H9 (cell line): ENCODE measurements at regions not wholly inside any gene's neighbourhood (a gene's known extent, or its start where the extent isn't known, plus 50 kb on each side); places are given as distances from the start of the nearest gene placed in this dataset.

ENCODE experiments used
- DNase-seq: peaks from one replicate; pipeline ENCODE4 v3.0.0-alpha.2; 2017
- H2AFZ ChIP-seq: one replicate; pipeline ENCODE4 v1.6.1; 2013; ENCODE audit warnings: mild to moderate bottlenecking, low read length, control low read depth, moderate library complexity
- H2AK5ac ChIP-seq: 2 replicates; pipeline ENCODE4 v1.6.1; 2013; ENCODE audit warnings: low read length, control low read depth, mixed read lengths; ENCODE audit not compliant: insufficient read length
- H2BK120ac ChIP-seq: one replicate; pipeline ENCODE4 v1.6.1; 2013; ENCODE audit warnings: low read depth, mild to moderate bottlenecking, low read length, control low read depth, inconsistent platforms; ENCODE audit not compliant: poor library complexity, severe bottlenecking
- H2BK12ac ChIP-seq: 2 replicates; pipeline ENCODE4 v1.6.1; 2013; ENCODE audit warnings: low read length, control low read depth, mixed read lengths, low read depth; ENCODE audit not compliant: insufficient read length
- H2BK15ac ChIP-seq: 2 replicates; pipeline ENCODE4 v1.6.1; 2013; ENCODE audit warnings: low read depth, low read length, control low read depth
- H2BK20ac ChIP-seq: one replicate; pipeline ENCODE4 v1.6.1; 2013; ENCODE audit warnings: low read depth, mild to moderate bottlenecking, low read length, control low read depth, inconsistent platforms; ENCODE audit not compliant: poor library complexity, severe bottlenecking
- H2BK5ac ChIP-seq: 2 replicates; pipeline ENCODE4 v1.6.1; 2013; ENCODE audit warnings: low read length, control low read depth, mixed read lengths; ENCODE audit not compliant: insufficient read length
- H3K14ac ChIP-seq: 2 replicates; pipeline ENCODE4 v1.6.1; 2013; ENCODE audit warnings: low read length, control low read depth; ENCODE audit not compliant: insufficient read depth
- H3K18ac ChIP-seq: 2 replicates; pipeline ENCODE4 v1.6.1; 2013; ENCODE audit warnings: low read depth, mild to moderate bottlenecking, mixed read lengths, low read length, control low read depth; ENCODE audit not compliant: insufficient read length
- H3K23ac ChIP-seq: 2 replicates; pipeline ENCODE4 v1.6.1; 2013; ENCODE audit warnings: low read length, control low read depth, mixed read lengths, low read depth; ENCODE audit not compliant: insufficient read length
- H3K23me2 ChIP-seq: 2 replicates; pipeline ENCODE4 v1.6.1; 2013; ENCODE audit warnings: low read depth, mild to moderate bottlenecking, mixed read lengths, low read length, control low read depth; ENCODE audit not compliant: insufficient read length, poor library complexity, severe bottlenecking
- H3K27ac ChIP-seq: 2 replicates; pipeline ENCODE4 v1.5.1; 2013; ENCODE audit warnings: low read length, control low read depth, mixed read lengths, low read depth; ENCODE audit not compliant: insufficient read length
- H3K27me3 ChIP-seq: 2 replicates; pipeline ENCODE4 v1.6.1; 2013; ENCODE audit warnings: low read length, control low read depth, inconsistent platforms; ENCODE audit not compliant: insufficient read depth
- H3K4ac ChIP-seq: 2 replicates; pipeline ENCODE4 v1.6.1; 2013; ENCODE audit warnings: low read depth, mild to moderate bottlenecking, control low read depth, inconsistent platforms, low read length, moderate library complexity
- H3K4me1 ChIP-seq: 2 replicates; pipeline ENCODE4 v1.6.1; 2013; ENCODE audit warnings: low read length, control low read depth, inconsistent platforms; ENCODE audit not compliant: insufficient read depth
- H3K4me2 ChIP-seq: 2 replicates; pipeline ENCODE4 v1.6.1; 2013; ENCODE audit warnings: low read length, control low read depth, mixed read lengths; ENCODE audit not compliant: insufficient read length, insufficient read depth
- H3K56ac ChIP-seq: 2 replicates; pipeline ENCODE4 v1.6.1; 2013; ENCODE audit warnings: low read depth, mild to moderate bottlenecking, mixed read lengths, low read length, control low read depth; ENCODE audit not compliant: insufficient read length
- H3K79me1 ChIP-seq: 2 replicates; pipeline ENCODE4 v1.6.1; 2013; ENCODE audit warnings: low read depth, mild to moderate bottlenecking, moderate library complexity, low read length, control low read depth, inconsistent platforms; ENCODE audit not compliant: insufficient read depth, poor library complexity, severe bottlenecking
- H3K79me2 ChIP-seq: 2 replicates; pipeline ENCODE4 v1.6.1; 2013; ENCODE audit warnings: low read length, control low read depth, inconsistent platforms; ENCODE audit not compliant: insufficient read depth
- H3K9ac ChIP-seq: 2 replicates; pipeline ENCODE4 v1.6.1; 2013; ENCODE audit warnings: low read length, control low read depth, mixed read lengths; ENCODE audit not compliant: insufficient read length; ENCODE audit errors: extremely low read depth
- H3K9me3 ChIP-seq: one replicate; pipeline ENCODE4 v1.6.1; 2013; ENCODE audit warnings: low read depth, low read length, inconsistent platforms; ENCODE audit not compliant: control insufficient read depth
- H3T11ph ChIP-seq: one replicate; pipeline ENCODE4 v1.6.1; 2013; ENCODE audit warnings: mild to moderate bottlenecking, low read length, control low read depth, inconsistent platforms
- H4K20me1 ChIP-seq: one replicate; pipeline ENCODE4 v1.6.1; 2013; ENCODE audit not compliant: control insufficient read depth, insufficient read length, insufficient read depth
- H4K5ac ChIP-seq: 2 replicates; pipeline ENCODE4 v1.6.1; 2013; ENCODE audit warnings: low read depth, mild to moderate bottlenecking, mixed read lengths, low read length, control low read depth; ENCODE audit not compliant: insufficient read length
- H4K8ac ChIP-seq: replicated peaks from 2 replicates; pipeline ENCODE4 v1.6.1; 2013; ENCODE audit warnings: low read length, control low read depth, mixed read lengths, low read depth; ENCODE audit not compliant: insufficient read length
- H4K91ac ChIP-seq: 2 replicates; pipeline ENCODE4 v1.6.1; 2013; ENCODE audit warnings: low read depth, mild to moderate bottlenecking, moderate library complexity, mixed read lengths, low read length, control low read depth; ENCODE audit not compliant: insufficient read length
- H3K27ac Mint-ChIP-seq, 3 experiments: 2 replicates in 2 of 3; 3 replicates in 1 of 3; pipeline ENCODE4 v1.8.0; 2020 to 2021; ENCODE audit warnings: mixed read lengths in 3 of 3, mild to moderate bottlenecking in 1 of 3, moderate library complexity in 1 of 3
- H3K27me3 Mint-ChIP-seq: 2 replicates; pipeline ENCODE4 v1.8.0; 2021; ENCODE audit warnings: low read depth, mild to moderate bottlenecking, moderate library complexity, mixed read lengths
- H3K36me3 Mint-ChIP-seq, 3 experiments: 2 replicates in 2 of 3; 3 replicates in 1 of 3; pipeline ENCODE4 v1.8.0; 2020 to 2021; ENCODE audit warnings: low read depth in 3 of 3, mixed read lengths in 3 of 3; ENCODE audit not compliant: insufficient read depth in 1 of 3
- H3K4me1 Mint-ChIP-seq, 2 experiments: 2 replicates each; pipeline ENCODE4 v1.8.0; 2020; ENCODE audit warnings: mixed read lengths in 2 of 2
- H3K4me3 Mint-ChIP-seq, 2 experiments: 2 replicates in 1 of 2; 3 replicates in 1 of 2; pipeline ENCODE4 v1.8.0; 2020 to 2021; ENCODE audit warnings: mild to moderate bottlenecking in 2 of 2, mixed read lengths in 2 of 2, moderate library complexity in 1 of 2
- H3K9me3 Mint-ChIP-seq, 2 experiments: 2 replicates in 1 of 2; 3 replicates in 1 of 2; pipeline ENCODE4 v1.8.0; 2020; ENCODE audit warnings: mild to moderate bottlenecking in 2 of 2, mixed read lengths in 2 of 2, moderate library complexity in 1 of 2
- WGBS: extraction: QIAGEN DNeasy Blood & Tissue Kit; methylation state at CpG from one replicate; pipeline ENCODE4 v1.1.7; 2013; ENCODE audit warnings: missing lambda C conversion rate, low lambda C conversion rate, mixed read lengths; ENCODE audit not compliant: insufficient read length; ENCODE audit errors: extremely low coverage; 5-methylcytosine and 5-hydroxymethylcytosine counted together
- TF ChIP-seq, protein P1 (sequence below): fragments of 200-600 bp; sonication (generic); conservative IDR thresholded peaks from 3 replicates; pipeline ENCODE4 v1.8.0; 2021; ENCODE audit warnings: antibody characterized with exemption, mild to moderate bottlenecking

DNA sequence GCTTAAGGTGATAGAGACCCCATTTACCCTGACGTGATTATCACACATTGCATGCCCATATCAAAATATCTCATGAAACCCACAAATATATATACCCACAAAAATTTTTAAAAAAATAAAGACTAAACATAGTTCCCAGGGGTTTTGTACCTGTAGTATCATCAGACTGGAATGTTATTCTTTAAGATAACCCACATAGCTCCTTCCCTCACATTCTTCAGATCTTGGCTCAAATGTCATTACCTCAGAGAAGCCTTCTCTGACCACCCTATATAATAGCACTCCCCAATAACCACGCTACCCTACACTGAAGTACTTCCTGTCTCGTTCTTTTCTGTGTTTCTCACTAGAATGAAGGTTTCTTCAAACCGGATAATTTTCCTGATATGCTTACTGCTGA, 138.3 kb upstream of the SNX7 start:
- no peak overlapping the region for H2AK5ac ChIP-seq
- no peak overlapping the region for H3K4me2 ChIP-seq
- H2BK120ac ChIP-seq: no peak overlapping the region
- TF ChIP-seq, protein P1, sequence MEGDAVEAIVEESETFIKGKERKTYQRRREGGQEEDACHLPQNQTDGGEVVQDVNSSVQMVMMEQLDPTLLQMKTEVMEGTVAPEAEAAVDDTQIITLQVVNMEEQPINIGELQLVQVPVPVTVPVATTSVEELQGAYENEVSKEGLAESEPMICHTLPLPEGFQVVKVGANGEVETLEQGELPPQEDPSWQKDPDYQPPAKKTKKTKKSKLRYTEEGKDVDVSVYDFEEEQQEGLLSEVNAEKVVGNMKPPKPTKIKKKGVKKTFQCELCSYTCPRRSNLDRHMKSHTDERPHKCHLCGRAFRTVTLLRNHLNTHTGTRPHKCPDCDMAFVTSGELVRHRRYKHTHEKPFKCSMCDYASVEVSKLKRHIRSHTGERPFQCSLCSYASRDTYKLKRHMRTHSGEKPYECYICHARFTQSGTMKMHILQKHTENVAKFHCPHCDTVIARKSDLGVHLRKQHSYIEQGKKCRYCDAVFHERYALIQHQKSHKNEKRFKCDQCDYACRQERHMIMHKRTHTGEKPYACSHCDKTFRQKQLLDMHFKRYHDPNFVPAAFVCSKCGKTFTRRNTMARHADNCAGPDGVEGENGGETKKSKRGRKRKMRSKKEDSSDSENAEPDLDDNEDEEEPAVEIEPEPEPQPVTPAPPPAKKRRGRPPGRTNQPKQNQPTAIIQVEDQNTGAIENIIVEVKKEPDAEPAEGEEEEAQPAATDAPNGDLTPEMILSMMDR: no peak
- Mint-ChIP-seq H3K4me1 (no peaks in the 10 kb centered on the region), H3K9me3 (peaks cover 12 to 30% of the 10 kb centered on the region in 2 experiments), H3K27me3 (no peaks in the 10 kb centered on the region), H3K36me3 (peaks cover 3 to 23% (median 14%) of the 10 kb centered on the region in 3 experiments; a peak in 6 of 7 replicates), H3K27ac (no peak overlapping the region), H3K4me3 (no peak overlapping the region)
- no peak overlapping the region for H2BK5ac ChIP-seq
- H3K9me3 ChIP-seq: no peaks in the 10 kb centered on the region
- H3K23me2 ChIP-seq: no peaks in the 10 kb centered on the region
- H3K23ac ChIP-seq: no peak overlapping the region
- H3K56ac ChIP-seq: no peak overlapping the region
- H3K18ac ChIP-seq: no peak overlapping the region
- no peak overlapping the region for H4K8ac ChIP-seq
- H2BK20ac ChIP-seq: no peak overlapping the region
- no peak overlapping the region for H4K91ac ChIP-seq
- H3K27me3 ChIP-seq: no peaks in the 10 kb centered on the region
- no peak overlapping the region for H3K27ac ChIP-seq
- H3K4ac ChIP-seq: no peak overlapping the region
- no peak overlapping the region for H2AFZ ChIP-seq
- no peak overlapping the region for H3K9ac ChIP-seq
- H3T11ph ChIP-seq: no peak overlapping the region
- no peaks in the 10 kb centered on the region for H3K79me2 ChIP-seq
- no peak overlapping the region for H2BK12ac ChIP-seq
- no peak overlapping the region for H4K5ac ChIP-seq
- no peaks in the 10 kb centered on the region for H4K20me1 ChIP-seq
- H3K79me1 ChIP-seq: no peaks in the 10 kb centered on the region
- DNase-seq: no peak
- WGBS: no CpG with 5 or more reads among the region's 4 CpGs
- no peaks in the 10 kb centered on the region for H3K4me1 ChIP-seq
- no peak overlapping the region for H3K14ac ChIP-seq
- no peak overlapping the region for H2BK15ac ChIP-seq
